ENCODE measurements at regions not wholly inside any gene's neighbourhood (a gene's known extent, or its start where the extent isn't known, plus 50 kb on each side); places are given as distances from the start of the nearest gene placed in this dataset.

DNA sequence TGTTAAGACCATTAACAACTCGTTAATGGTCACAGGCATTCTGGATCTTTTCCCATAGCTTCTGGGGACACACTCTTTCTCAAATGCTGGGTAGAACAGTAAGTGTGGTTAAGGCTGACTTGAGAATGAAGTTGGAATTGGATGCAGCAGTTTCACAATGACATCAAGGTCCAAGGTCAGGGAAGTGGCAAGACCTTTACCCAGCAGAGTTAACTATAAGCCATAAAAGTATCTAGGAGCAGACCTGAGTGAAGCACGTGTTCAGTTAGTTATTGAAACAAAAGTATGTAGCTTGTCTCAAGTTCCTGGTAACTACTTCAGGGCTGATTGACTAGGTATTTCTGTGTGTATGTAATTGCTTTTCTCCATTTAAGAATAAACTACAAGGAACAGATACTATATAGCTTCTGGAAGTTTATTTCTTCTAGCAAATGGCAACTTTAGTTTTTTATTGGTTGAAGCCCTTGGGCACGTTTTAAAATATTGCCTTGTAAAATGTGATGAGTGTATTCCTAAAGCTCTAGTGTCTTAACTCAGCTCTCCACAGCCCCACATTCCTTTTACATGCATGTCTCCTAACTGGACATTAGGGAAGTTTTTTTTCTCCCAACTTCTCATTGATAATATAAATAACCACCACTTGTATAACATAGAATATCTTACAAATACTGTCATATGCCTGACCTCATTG lies 479.0 kb upstream of the CITED2 start:
- TF ChIP-seq, protein P1, sequence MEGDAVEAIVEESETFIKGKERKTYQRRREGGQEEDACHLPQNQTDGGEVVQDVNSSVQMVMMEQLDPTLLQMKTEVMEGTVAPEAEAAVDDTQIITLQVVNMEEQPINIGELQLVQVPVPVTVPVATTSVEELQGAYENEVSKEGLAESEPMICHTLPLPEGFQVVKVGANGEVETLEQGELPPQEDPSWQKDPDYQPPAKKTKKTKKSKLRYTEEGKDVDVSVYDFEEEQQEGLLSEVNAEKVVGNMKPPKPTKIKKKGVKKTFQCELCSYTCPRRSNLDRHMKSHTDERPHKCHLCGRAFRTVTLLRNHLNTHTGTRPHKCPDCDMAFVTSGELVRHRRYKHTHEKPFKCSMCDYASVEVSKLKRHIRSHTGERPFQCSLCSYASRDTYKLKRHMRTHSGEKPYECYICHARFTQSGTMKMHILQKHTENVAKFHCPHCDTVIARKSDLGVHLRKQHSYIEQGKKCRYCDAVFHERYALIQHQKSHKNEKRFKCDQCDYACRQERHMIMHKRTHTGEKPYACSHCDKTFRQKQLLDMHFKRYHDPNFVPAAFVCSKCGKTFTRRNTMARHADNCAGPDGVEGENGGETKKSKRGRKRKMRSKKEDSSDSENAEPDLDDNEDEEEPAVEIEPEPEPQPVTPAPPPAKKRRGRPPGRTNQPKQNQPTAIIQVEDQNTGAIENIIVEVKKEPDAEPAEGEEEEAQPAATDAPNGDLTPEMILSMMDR (IDR thresholded peaks at IDR 0.05) = no peak
- TF ChIP-seq POLR2A (IDR thresholded peaks at IDR 0.05) = no peak
- intact Hi-C loops (cut with DNase I) = no loop called here
- H3K9me3 ChIP-seq = no peaks in the 10 kb centered on the region
- no peaks in the 10 kb centered on the region for H3K36me3 ChIP-seq
- DNase-seq = no peak
- H3K27me3 ChIP-seq = no peaks in the 10 kb centered on the region
- WGBS, 2 donors = 77% methylated on average over 3 of the region's 3 CpGs
- peaks cover 0 to 19% (median 0%) of the 10 kb centered on the region in 3 donors for H3K4me1 ChIP-seq
- H3K27ac ChIP-seq = no peak overlapping the region
- no peak overlapping the region for H3K4me3 ChIP-seq

DNA sequence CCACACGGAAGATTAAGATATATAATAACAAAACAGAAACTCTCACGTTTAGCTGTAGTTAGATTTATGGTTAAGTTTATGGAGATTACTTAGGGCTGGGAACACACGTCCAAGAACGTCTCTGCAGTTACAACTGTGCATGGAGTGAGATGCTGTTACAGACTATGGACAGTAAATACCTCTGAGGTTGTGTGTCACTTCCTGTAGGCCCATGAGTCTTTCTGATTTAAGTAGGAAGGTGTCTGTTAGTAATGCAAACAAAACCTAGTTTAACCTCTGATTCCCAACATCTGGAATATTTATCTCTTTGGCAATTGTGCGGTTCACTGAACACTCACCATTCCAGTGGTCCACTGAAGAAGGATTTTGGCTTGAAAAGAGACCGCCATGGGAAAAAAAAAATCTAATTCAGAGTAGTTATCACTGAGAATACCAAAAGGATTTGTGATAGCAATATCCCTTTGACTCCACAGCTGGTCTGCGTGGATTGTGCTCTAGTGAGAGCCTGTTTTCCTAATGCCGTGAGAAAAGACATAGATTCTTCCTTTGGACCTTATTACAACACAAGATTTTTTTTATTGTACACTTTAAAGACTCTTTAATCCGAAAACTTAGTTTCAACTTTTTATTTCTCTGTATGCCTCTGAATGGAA lies 478.2 kb upstream of the CITED2 start:
- TF ChIP-seq POLR2A (IDR thresholded peaks at IDR 0.05) = no peak
- TF ChIP-seq, protein P1 (IDR thresholded peaks at IDR 0.05) = no peak
- Histone ChIP-seq H3K27me3 (no peaks in the 10 kb centered on the region), H3K4me3 (no peak overlapping the region), H3K4me1 (peaks cover 0 to 15% (median 0%) of the 10 kb centered on the region in 3 donors), H3K36me3 (no peaks in the 10 kb centered on the region), H3K9me3 (no peaks in the 10 kb centered on the region), H3K27ac (no peak overlapping the region)
- DNase-seq = no peak
- intact Hi-C loops (cut with DNase I) = no loop called here
- WGBS, 2 donors = 67 to 78% methylated on average over 9 of the region's 9 CpGs

DNA sequence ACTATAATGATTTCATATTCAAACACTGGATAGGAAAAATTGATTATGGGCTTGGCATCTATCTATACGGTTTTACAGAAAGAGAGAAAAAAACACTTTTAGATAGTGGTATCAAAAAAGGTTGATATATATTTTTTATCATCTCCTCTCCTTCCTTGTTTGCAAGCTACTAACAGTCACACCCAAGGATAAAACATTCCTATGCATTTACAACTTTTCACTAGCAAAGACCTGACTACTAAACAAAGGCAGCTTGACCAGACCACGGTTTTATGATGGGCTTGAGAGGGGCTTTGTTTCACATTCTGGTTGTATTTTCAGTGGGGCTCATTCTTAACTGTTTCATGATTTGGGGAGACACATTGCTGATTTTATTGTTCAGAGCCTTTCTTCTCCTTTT lies 477.6 kb upstream of the CITED2 start:
- H3K9me3 ChIP-seq = no peaks in the 10 kb centered on the region
- no peak for DNase-seq
- H3K36me3 ChIP-seq = no peaks in the 10 kb centered on the region
- intact Hi-C loops (cut with DNase I) = no loop called here
- TF ChIP-seq, protein P1 (IDR thresholded peaks at IDR 0.05) = no peak
- no peaks in the 10 kb centered on the region for H3K27me3 ChIP-seq
- no peak overlapping the region for H3K4me3 ChIP-seq
- H3K27ac ChIP-seq = no peak overlapping the region
- 65 to 76% methylated on average over 2 of the region's 2 CpGs for WGBS, 2 donors
- H3K4me1 ChIP-seq = peaks cover 0 to 18% (median 0%) of the 10 kb centered on the region in 3 donors

DNA sequence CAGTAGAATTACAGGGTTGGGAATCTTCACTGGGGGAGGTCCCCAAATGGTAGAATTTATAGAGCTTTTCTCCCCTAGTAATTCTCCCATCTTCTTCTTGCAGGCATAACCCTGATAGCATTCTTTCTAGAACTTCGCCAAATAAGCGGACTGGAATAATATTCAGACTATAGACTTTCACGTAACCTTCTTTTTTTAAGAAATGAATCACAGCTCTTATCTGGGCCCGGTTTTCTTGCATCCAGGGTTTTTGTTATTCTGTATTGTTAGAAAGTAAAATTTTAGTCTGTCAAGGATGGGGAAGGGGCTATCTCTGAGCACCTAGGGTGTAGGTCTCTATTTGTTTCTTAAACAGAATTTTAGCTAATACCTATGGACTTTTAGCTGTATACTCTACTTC lies 476.8 kb upstream of the CITED2 start:
- WGBS, 2 donors = 48 to 81% methylated on average over 4 of the region's 4 CpGs
- Histone ChIP-seq H3K36me3 (no peaks in the 10 kb centered on the region), H3K27ac (no peak overlapping the region), H3K9me3 (no peaks in the 10 kb centered on the region), H3K4me3 (no peak overlapping the region), H3K27me3 (no peaks in the 10 kb centered on the region), H3K4me1 (peaks cover 0 to 21% (median 0%) of the 10 kb centered on the region in 3 donors)
- no peak for TF ChIP-seq POLR2A (IDR thresholded peaks at IDR 0.05)
- TF ChIP-seq, protein P1 (IDR thresholded peaks at IDR 0.05) = no peak
- no peak for DNase-seq
- intact Hi-C loops (cut with DNase I) = no loop called here

DNA sequence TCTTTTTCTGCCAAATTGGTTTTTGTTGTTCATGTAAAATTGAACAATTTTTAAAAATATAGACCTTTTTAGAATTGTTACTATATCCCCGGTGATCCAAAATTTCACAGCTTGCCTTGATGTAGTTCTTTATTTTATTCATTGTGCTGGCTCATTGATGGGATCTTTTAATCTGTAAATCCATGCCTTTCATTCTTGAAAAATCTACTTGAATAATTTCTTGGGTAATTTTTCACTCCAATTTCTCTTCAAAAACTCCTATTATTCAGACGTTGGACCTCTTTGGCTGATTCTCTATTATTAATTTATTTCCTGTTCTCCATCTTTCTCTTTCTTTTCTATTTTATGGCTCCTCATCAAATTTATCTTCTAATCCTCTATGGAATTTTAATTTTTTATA lies 476.1 kb upstream of the CITED2 start:
- H3K9me3 ChIP-seq = no peaks in the 10 kb centered on the region
- no peak for DNase-seq
- no peak overlapping the region for H3K27ac ChIP-seq
- H3K27me3 ChIP-seq = no peaks in the 10 kb centered on the region
- H3K36me3 ChIP-seq = no peaks in the 10 kb centered on the region
- peaks cover 0 to 15% (median 0%) of the 10 kb centered on the region in 3 donors for H3K4me1 ChIP-seq
- intact Hi-C loops (cut with DNase I) = no loop called here
- no peak overlapping the region for H3K4me3 ChIP-seq
- WGBS, 2 donors = 87 to 95% methylated on average over 2 of the region's 2 CpGs
- TF ChIP-seq, protein P1 (IDR thresholded peaks at IDR 0.05) = no peak
- TF ChIP-seq POLR2A (IDR thresholded peaks at IDR 0.05) = no peak
